ENCODE measurements at regions not wholly inside any gene's neighbourhood (a gene's known extent, or its start where the extent isn't known, plus 50 kb on each side); places are given as distances from the start of the nearest gene placed in this dataset.

GRCh38 chr6:156250593-156250992 lies 526.6 kb upstream of the ARID1B start:
- 51% methylated on average over 5 of the region's 5 CpGs for WGBS (ENCODE audit: insufficient coverage, low coverage, low lambda C conversion rate, missing lambda C conversion rate)
- no peaks in the 10 kb centered on the region for H3K9me3 ChIP-seq
- TF ChIP-seq POLR2A (IDR thresholded peaks at IDR 0.05) (no peak), CTCF (IDR thresholded peaks at IDR 0.05) (no peak)
- H3K4me3 ChIP-seq: no peak overlapping the region
- DNase-seq (no peak), ATAC-seq (no peak)
- no peak overlapping the region for H3K27ac ChIP-seq
- H3K27me3 ChIP-seq: no peaks in the 10 kb centered on the region
- intact Hi-C loops (cut with DNase I): no loop called here
- H3K4me1 ChIP-seq: no peaks in the 10 kb centered on the region
- H3K36me3 ChIP-seq: no peaks in the 10 kb centered on the region

GRCh38 chr6:156242206-156242605 lies 535.0 kb upstream of the ARID1B start:
- Histone ChIP-seq H3K4me1 (no peaks in the 10 kb centered on the region), H3K4me3 (no peak overlapping the region), H3K27ac (no peak overlapping the region), H3K9me3 (no peaks in the 10 kb centered on the region), H3K36me3 (no peaks in the 10 kb centered on the region), H3K27me3 (no peaks in the 10 kb centered on the region)
- ATAC-seq: no peak
- WGBS (ENCODE audit: insufficient coverage, low coverage, low lambda C conversion rate, missing lambda C conversion rate): 86% methylated on average over 3 of the region's 3 CpGs
- intact Hi-C loops (cut with DNase I): no loop called here
- TF ChIP-seq CTCF (IDR thresholded peaks at IDR 0.05) (no peak), POLR2A (IDR thresholded peaks at IDR 0.05) (no peak)
- no peak for DNase-seq

- WGBS (ENCODE audit: insufficient coverage, low coverage, low lambda C conversion rate, missing lambda C conversion rate): 42% methylated on average over 10 of the region's 10 CpGs
- intact Hi-C loops (cut with DNase I): no loop called here
- no peak for TF ChIP-seq CTCF (IDR thresholded peaks at IDR 0.05)
- no peak for TF ChIP-seq POLR2A (IDR thresholded peaks at IDR 0.05)
Measured at GRCh38 chr6:156231026-156231765, 546.0 kb upstream of the ARID1B start.

GRCh38 chr6:156219973-156220372 lies 557.2 kb upstream of the ARID1B start:
- intact Hi-C loops (cut with DNase I): no loop called here
- no peaks in the 10 kb centered on the region for H3K9me3 ChIP-seq
- DNase-seq (no peak), ATAC-seq (no peak)
- H3K4me1 ChIP-seq: no peaks in the 10 kb centered on the region
- no peak overlapping the region for H3K27ac ChIP-seq
- H3K27me3 ChIP-seq: no peaks in the 10 kb centered on the region
- TF ChIP-seq CTCF (IDR thresholded peaks at IDR 0.05) (no peak), POLR2A (IDR thresholded peaks at IDR 0.05) (no peak)
- H3K36me3 ChIP-seq: no peaks in the 10 kb centered on the region
- H3K4me3 ChIP-seq: no peak overlapping the region

More at GRCh38 chr6:156231026-156231765, 546.0 kb upstream of the ARID1B start:
- Histone ChIP-seq H3K27me3 (no peaks in the 10 kb centered on the region), H3K9me3 (no peaks in the 10 kb centered on the region), H3K4me3 (no peak overlapping the region), H3K36me3 (no peaks in the 10 kb centered on the region), H3K27ac (no peak overlapping the region), H3K4me1 (no peaks in the 10 kb centered on the region)
- ATAC-seq (no peak), DNase-seq (no peak)

GRCh38 chr6:156205678-156206077 lies 571.5 kb upstream of the ARID1B start:
- Histone ChIP-seq H3K4me1 (no peaks in the 10 kb centered on the region), H3K27me3 (no peaks in the 10 kb centered on the region), H3K9me3 (no peaks in the 10 kb centered on the region), H3K27ac (no peak overlapping the region), H3K4me3 (no peak overlapping the region), H3K36me3 (no peaks in the 10 kb centered on the region)
- DNase-seq: no peak
- 51% methylated on average over 3 of the region's 3 CpGs for WGBS (ENCODE audit: insufficient coverage, low coverage, low lambda C conversion rate, missing lambda C conversion rate)
- intact Hi-C loops (cut with DNase I): no loop called here
- TF ChIP-seq POLR2A (IDR thresholded peaks at IDR 0.05): no peak
- TF ChIP-seq CTCF (IDR thresholded peaks at IDR 0.05): no peak
- ATAC-seq: no peak
